ENCODE measurements at regions not wholly inside any gene's neighbourhood (a gene's known extent, or its start where the extent isn't known, plus 50 kb on each side); places are given as distances from the start of the nearest gene placed in this dataset.

GRCh38 chr6:43860285-43860684 is 90.3 kb downstream of the VEGFA start:
- TF ChIP-seq CTCF (IDR thresholded peaks at IDR 0.05), result no peak
- Histone ChIP-seq H3K36me3 (no peaks in the 10 kb centered on the region), H3K27ac (no peak overlapping the region), H3K4me3 (no peak overlapping the region), H3K4me1 (ENCODE audit: control insufficient read depth in 1 of 2, low read depth in 2 of 2) (no peaks in the 10 kb centered on the region), H3K9me3 (no peaks in the 10 kb centered on the region), H3K27me3 (replicated peaks; ENCODE audit: insufficient read depth) (no peaks in the 10 kb centered on the region)
- ATAC-seq (ENCODE audit: insufficient number of reproducible peaks, low FRiP score, low read depth) (no peak), DNase-seq (ENCODE audit: low spot score) (no peak)

GRCh38 chr6:43859213-43859612 is 89.2 kb downstream of the VEGFA start:
- Histone ChIP-seq H3K4me3 (no peak overlapping the region), H3K27ac (no peak overlapping the region), H3K9me3 (no peaks in the 10 kb centered on the region), H3K4me1 (ENCODE audit: control insufficient read depth in 1 of 2, low read depth in 2 of 2) (no peaks in the 10 kb centered on the region), H3K36me3 (no peaks in the 10 kb centered on the region), H3K27me3 (replicated peaks; ENCODE audit: insufficient read depth) (no peaks in the 10 kb centered on the region)
- no peak for TF ChIP-seq CTCF (IDR thresholded peaks at IDR 0.05)
- no peak for ATAC-seq (ENCODE audit: insufficient number of reproducible peaks, low FRiP score, low read depth)
- DNase-seq (ENCODE audit: low spot score), result no peak

- Histone ChIP-seq H3K36me3 (no peaks in the 10 kb centered on the region), H3K4me1 (ENCODE audit: control insufficient read depth in 1 of 2, low read depth in 2 of 2) (no peaks in the 10 kb centered on the region), H3K9me3 (no peaks in the 10 kb centered on the region), H3K27ac (no peak overlapping the region), H3K27me3 (replicated peaks; ENCODE audit: insufficient read depth) (no peaks in the 10 kb centered on the region), H3K4me3 (no peak overlapping the region)
- ATAC-seq (ENCODE audit: insufficient number of reproducible peaks, low FRiP score, low read depth) (no peak), DNase-seq (ENCODE audit: low spot score) (no peak)
- no peak for TF ChIP-seq CTCF (IDR thresholded peaks at IDR 0.05)
Observed at GRCh38 chr6:43858161-43859153, 88.4 kb downstream of the VEGFA start.

- Histone ChIP-seq H3K4me1 (ENCODE audit: control insufficient read depth in 1 of 2, low read depth in 2 of 2) (no peaks in the 10 kb centered on the region), H3K9me3 (no peaks in the 10 kb centered on the region), H3K27ac (no peak overlapping the region), H3K27me3 (replicated peaks; ENCODE audit: insufficient read depth) (no peaks in the 10 kb centered on the region), H3K36me3 (no peaks in the 10 kb centered on the region), H3K4me3 (no peak overlapping the region)
- no peak for TF ChIP-seq CTCF (IDR thresholded peaks at IDR 0.05)
- DNase-seq (ENCODE audit: low spot score) (no peak), ATAC-seq (ENCODE audit: insufficient number of reproducible peaks, low FRiP score, low read depth) (no peak)
Observed at GRCh38 chr6:43856005-43856765, 86.2 kb downstream of the VEGFA start.

GRCh38 chr6:43855247-43855646 is 85.2 kb downstream of the VEGFA start:
- Histone ChIP-seq H3K4me3 (no peak overlapping the region), H3K27ac (no peak overlapping the region), H3K27me3 (replicated peaks; ENCODE audit: insufficient read depth) (no peaks in the 10 kb centered on the region), H3K4me1 (ENCODE audit: control insufficient read depth in 1 of 2, low read depth in 2 of 2) (no peaks in the 10 kb centered on the region), H3K36me3 (no peaks in the 10 kb centered on the region), H3K9me3 (no peaks in the 10 kb centered on the region)
- TF ChIP-seq CTCF (IDR thresholded peaks at IDR 0.05), result no peak
- ATAC-seq (ENCODE audit: insufficient number of reproducible peaks, low FRiP score, low read depth) (no peak), DNase-seq (ENCODE audit: low spot score) (no peak)
